ENCODE measurements at regions not wholly inside any gene's neighbourhood (a gene's known extent, or its start where the extent isn't known, plus 50 kb on each side); places are given as distances from the start of the nearest gene placed in this dataset.

DNA sequence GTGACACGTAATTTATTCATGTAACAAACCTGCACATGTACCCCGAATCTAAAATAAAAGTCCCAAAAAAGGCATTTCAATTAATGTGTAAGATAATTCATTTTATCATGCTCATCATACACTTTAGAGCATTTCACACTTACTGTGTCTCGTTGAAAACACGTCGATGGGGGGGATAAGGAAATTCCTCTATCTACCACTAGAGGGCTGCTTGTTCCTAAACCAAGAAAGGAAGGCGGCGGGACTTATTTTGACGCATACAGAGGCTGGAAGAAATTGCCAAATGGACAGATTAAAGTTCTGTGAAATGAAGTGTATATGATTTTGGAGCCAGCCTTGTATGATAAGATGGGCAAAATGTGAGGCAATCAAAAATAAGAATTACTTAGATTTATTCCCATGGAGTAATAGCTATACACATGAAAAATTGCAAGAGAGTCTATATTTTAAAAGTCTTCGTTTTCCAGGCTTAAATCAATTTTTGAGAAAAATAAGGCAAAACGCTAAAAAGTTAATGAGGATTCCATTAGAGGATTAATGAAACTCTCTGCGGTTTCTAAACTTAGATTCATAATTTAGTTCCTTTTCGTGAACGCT is 346.8 kb downstream of the CNTN3 start:
- Histone ChIP-seq H2BK120ac (ENCODE audit: low read depth, low read length, poor library complexity, severe bottlenecking) (no peak overlapping the region), H3K14ac (ENCODE audit: insufficient read depth, low read length) (no peak overlapping the region), H2BK12ac (ENCODE audit: insufficient read length, low read depth, low read length) (no peak overlapping the region), H2BK15ac (ENCODE audit: low read depth, low read length) (no peak overlapping the region), H4K91ac (ENCODE audit: insufficient read length, low read depth, low read length) (no peak overlapping the region), H4K5ac (ENCODE audit: insufficient read length, low read depth, low read length) (no peak overlapping the region), H3K9me3 (ENCODE audit: control insufficient read depth, low read depth, low read length) (no peaks in the 10 kb centered on the region), H3K23me2 (ENCODE audit: insufficient read length, low read depth, low read length, poor library complexity, severe bottlenecking) (no peaks in the 10 kb centered on the region), H2BK20ac (ENCODE audit: low read depth, low read length, poor library complexity, severe bottlenecking) (no peak overlapping the region), H2BK5ac (ENCODE audit: insufficient read length, low read length) (no peak overlapping the region), H2AFZ (ENCODE audit: low read length) (no peak overlapping the region), H3K56ac (ENCODE audit: insufficient read length, low read depth, low read length) (no peak overlapping the region), H3K79me1 (ENCODE audit: insufficient read depth, low read depth, low read length, poor library complexity, severe bottlenecking) (no peaks in the 10 kb centered on the region), H3K23ac (ENCODE audit: insufficient read length, low read depth, low read length) (no peak overlapping the region), H3K4me2 (ENCODE audit: insufficient read depth, insufficient read length, low read length) (no peak overlapping the region), H3K27ac (ENCODE audit: insufficient read length, low read depth, low read length) (no peak overlapping the region), H2AK5ac (ENCODE audit: insufficient read length, low read length) (no peak overlapping the region), H4K20me1 (ENCODE audit: control insufficient read depth, insufficient read depth, insufficient read length) (no peaks in the 10 kb centered on the region), H3K4ac (ENCODE audit: low read depth, low read length) (no peak overlapping the region), H3K9ac (ENCODE audit: extremely low read depth, insufficient read length, low read length) (no peak overlapping the region), H3K4me1 (ENCODE audit: insufficient read depth, low read length) (no peaks in the 10 kb centered on the region), H4K8ac (replicated peaks; ENCODE audit: insufficient read length, low read depth, low read length) (no peak overlapping the region), H3T11ph (ENCODE audit: low read length) (no peak overlapping the region), H3K18ac (ENCODE audit: insufficient read length, low read depth, low read length) (no peak overlapping the region), H3K27me3 (ENCODE audit: insufficient read depth, low read length) (no peaks in the 10 kb centered on the region), H3K79me2 (ENCODE audit: insufficient read depth, low read length) (no peaks in the 10 kb centered on the region)
- Mint-ChIP-seq H3K4me3 (no peak overlapping the region), H3K36me3 (ENCODE audit: insufficient read depth in 1 of 3, low read depth in 3 of 3) (no peaks in the 10 kb centered on the region), H3K9me3 (no peaks in the 10 kb centered on the region), H3K27ac (no peak overlapping the region), H3K4me1 (peaks cover 0 to 2% of the 10 kb centered on the region in 2 experiments; a peak in 1 of 4 replicates), H3K27me3 (ENCODE audit: low read depth) (no peaks in the 10 kb centered on the region)
- DNase-seq, result peak; percentile 52
- TF ChIP-seq, protein P1, sequence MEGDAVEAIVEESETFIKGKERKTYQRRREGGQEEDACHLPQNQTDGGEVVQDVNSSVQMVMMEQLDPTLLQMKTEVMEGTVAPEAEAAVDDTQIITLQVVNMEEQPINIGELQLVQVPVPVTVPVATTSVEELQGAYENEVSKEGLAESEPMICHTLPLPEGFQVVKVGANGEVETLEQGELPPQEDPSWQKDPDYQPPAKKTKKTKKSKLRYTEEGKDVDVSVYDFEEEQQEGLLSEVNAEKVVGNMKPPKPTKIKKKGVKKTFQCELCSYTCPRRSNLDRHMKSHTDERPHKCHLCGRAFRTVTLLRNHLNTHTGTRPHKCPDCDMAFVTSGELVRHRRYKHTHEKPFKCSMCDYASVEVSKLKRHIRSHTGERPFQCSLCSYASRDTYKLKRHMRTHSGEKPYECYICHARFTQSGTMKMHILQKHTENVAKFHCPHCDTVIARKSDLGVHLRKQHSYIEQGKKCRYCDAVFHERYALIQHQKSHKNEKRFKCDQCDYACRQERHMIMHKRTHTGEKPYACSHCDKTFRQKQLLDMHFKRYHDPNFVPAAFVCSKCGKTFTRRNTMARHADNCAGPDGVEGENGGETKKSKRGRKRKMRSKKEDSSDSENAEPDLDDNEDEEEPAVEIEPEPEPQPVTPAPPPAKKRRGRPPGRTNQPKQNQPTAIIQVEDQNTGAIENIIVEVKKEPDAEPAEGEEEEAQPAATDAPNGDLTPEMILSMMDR (conservative IDR thresholded peaks at IDR 0.05), result peak; percentile 86
- WGBS (ENCODE audit: extremely low coverage, insufficient read length, low lambda C conversion rate), result no CpG with 5 or more reads among the region's 13 CpGs

Data from H9 (cell line).